ENCODE measurements at regions not wholly inside any gene's neighbourhood (a gene's known extent, or its start where the extent isn't known, plus 50 kb on each side); places are given as distances from the start of the nearest gene placed in this dataset.

- no peaks in the 10 kb centered on the region for H3K4me1 ChIP-seq
- H3K27ac ChIP-seq = no peak overlapping the region
- H3K4me3 ChIP-seq (replicated peaks in 1 of 3) = no peak overlapping the region
- 81 to 86% methylated on average over 2 of the region's 2 CpGs for WGBS, 2 donors
- no peak for DNase-seq
- no peaks in the 10 kb centered on the region for H3K27me3 ChIP-seq
- no peaks in the 10 kb centered on the region for H3K9me3 ChIP-seq
- no peak for TF ChIP-seq CTCF (IDR thresholded peaks at IDR 0.05)
- TF ChIP-seq POLR2A (IDR thresholded peaks at IDR 0.05) = no peak
- intact Hi-C loops (cut with DNase I) = no loop called here
- H3K36me3 ChIP-seq = no peaks in the 10 kb centered on the region
Observed at GRCh38 chr2:128726236-128726635, 407.6 kb upstream of the HS6ST1 start.

GRCh38 chr2:128726911-128727310 lies 408.2 kb upstream of the HS6ST1 start:
- WGBS, 2 donors = 86 to 90% methylated on average over 4 of the region's 4 CpGs
- no peak for TF ChIP-seq CTCF (IDR thresholded peaks at IDR 0.05)
- TF ChIP-seq POLR2A (IDR thresholded peaks at IDR 0.05) = no peak

GRCh38 chr2:128727404-128727803 lies 408.7 kb upstream of the HS6ST1 start:
- intact Hi-C loops (cut with DNase I) = no loop called here
- no peaks in the 10 kb centered on the region for H3K4me1 ChIP-seq
- no peaks in the 10 kb centered on the region for H3K9me3 ChIP-seq
- no peak overlapping the region for H3K27ac ChIP-seq
- TF ChIP-seq POLR2A (IDR thresholded peaks at IDR 0.05) (no peak), CTCF (IDR thresholded peaks at IDR 0.05) (no peak)
- no peak for DNase-seq
- H3K36me3 ChIP-seq = no peaks in the 10 kb centered on the region
- WGBS, 2 donors = 82 to 83% methylated on average over 2 of the region's 2 CpGs
- H3K4me3 ChIP-seq (replicated peaks in 1 of 3) = no peak overlapping the region
- H3K27me3 ChIP-seq = no peaks in the 10 kb centered on the region

More at GRCh38 chr2:128726911-128727310, 408.2 kb upstream of the HS6ST1 start:
- no peak for DNase-seq
- Histone ChIP-seq H3K4me1 (no peaks in the 10 kb centered on the region), H3K27me3 (no peaks in the 10 kb centered on the region), H3K27ac (no peak overlapping the region), H3K4me3 (replicated peaks in 1 of 3) (no peak overlapping the region), H3K36me3 (no peaks in the 10 kb centered on the region), H3K9me3 (no peaks in the 10 kb centered on the region)
- intact Hi-C loops (cut with DNase I) = no loop called here

- H3K27ac ChIP-seq = no peak overlapping the region
- no peak for TF ChIP-seq POLR2A (IDR thresholded peaks at IDR 0.05)
- TF ChIP-seq CTCF (IDR thresholded peaks at IDR 0.05) = no peak
- no peaks in the 10 kb centered on the region for H3K9me3 ChIP-seq
- no peaks in the 10 kb centered on the region for H3K4me1 ChIP-seq
- no peaks in the 10 kb centered on the region for H3K36me3 ChIP-seq
- intact Hi-C loops (cut with DNase I) = no loop called here
- 72 to 81% methylated on average over 2 of the region's 2 CpGs for WGBS, 2 donors
- H3K27me3 ChIP-seq = no peaks in the 10 kb centered on the region
- no peak overlapping the region for H3K4me3 ChIP-seq (replicated peaks in 1 of 3)
- no peak for DNase-seq
Observed at GRCh38 chr2:128727914-128728313, 409.2 kb upstream of the HS6ST1 start.

GRCh38 chr2:128729051-128729450 lies 410.4 kb upstream of the HS6ST1 start:
- H3K4me1 ChIP-seq = peaks cover 0 to under 1% of the 10 kb centered on the region in 2 donors
- H3K9me3 ChIP-seq = no peaks in the 10 kb centered on the region
- no peaks in the 10 kb centered on the region for H3K27me3 ChIP-seq
- intact Hi-C loops (cut with DNase I) = no loop called here
- TF ChIP-seq CTCF (IDR thresholded peaks at IDR 0.05) (no peak), POLR2A (IDR thresholded peaks at IDR 0.05) (no peak)
- 96% methylated on average over 2 of the region's 2 CpGs for WGBS, 2 donors
- H3K4me3 ChIP-seq (replicated peaks in 1 of 3) = no peak overlapping the region
- no peak overlapping the region for H3K27ac ChIP-seq
- no peaks in the 10 kb centered on the region for H3K36me3 ChIP-seq
- DNase-seq = no peak

Data from thyroid gland (tissue), 4 donors.